LNCaP clone FGC (cell line): ENCODE measurements at regions not wholly inside any gene's neighbourhood (a gene's known extent, or its start where the extent isn't known, plus 50 kb on each side); places are given as distances from the start of the nearest gene placed in this dataset.

Experiments used
- DNase-seq: peaks from one replicate; pipeline ENCODE4 v3.0.0-alpha.2; 2011; ENCODE audit warnings: low read depth
- H3K4me3 ChIP-seq: 2 replicates; pipeline ENCODE4 v1.5.1; 2011; ENCODE audit warnings: mild to moderate bottlenecking, low read depth, low read length, control low read depth
- TF ChIP-seq, protein P1 (sequence below): IDR thresholded peaks from 2 replicates; pipeline ENCODE4 v1.5.1; 2012; ENCODE audit warnings: mild to moderate bottlenecking; ENCODE audit not compliant: control insufficient read depth, insufficient read depth; ENCODE audit errors: extremely low read depth

DNA sequence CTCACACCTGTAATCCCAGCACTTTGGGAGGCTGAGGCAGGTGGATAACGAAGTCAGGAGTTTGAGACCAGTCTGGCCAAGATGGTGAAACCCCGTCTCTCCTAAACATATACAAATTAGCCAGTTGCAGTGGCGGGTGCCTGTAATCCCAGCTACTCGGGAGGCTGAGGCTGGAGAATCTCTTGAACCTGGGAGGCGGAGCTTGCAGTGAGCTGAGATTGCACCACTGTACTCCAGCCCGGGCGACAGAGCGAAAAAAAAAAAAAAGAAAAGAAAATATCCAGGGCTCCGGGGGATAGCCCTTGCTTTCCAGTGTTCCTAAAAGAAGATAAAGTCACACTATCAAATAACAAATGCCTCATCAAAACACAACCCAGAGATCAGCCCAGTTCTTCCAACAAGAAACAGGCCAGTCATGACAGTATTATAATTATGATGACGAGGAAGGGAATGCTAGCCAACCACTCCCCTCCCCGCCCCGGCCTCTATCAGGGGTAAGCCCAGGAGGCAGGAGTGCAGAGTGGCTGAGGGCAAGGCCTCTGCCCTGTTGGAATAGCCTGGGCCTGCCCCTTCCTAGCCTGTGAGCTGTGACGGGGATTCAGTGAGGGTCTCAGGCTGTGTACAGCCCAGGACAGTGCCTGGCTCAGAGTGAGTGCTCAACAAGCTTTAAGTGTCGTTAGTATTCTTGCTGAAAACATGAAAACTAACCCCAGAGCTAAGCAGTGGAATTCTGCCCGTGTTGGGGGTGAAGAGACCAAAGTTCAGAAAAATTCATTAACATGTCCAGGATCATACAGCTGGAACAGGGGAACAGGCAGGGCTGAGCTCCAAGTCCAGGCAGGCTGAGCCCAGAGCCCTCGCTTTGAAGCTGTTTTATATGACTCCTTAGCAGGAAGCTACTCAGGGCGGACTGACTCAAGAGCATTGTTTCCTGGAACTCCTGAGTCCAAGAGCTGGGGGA, 54.3 kb downstream of the FAM241B start:
- no peak overlapping the region for H3K4me3 ChIP-seq
- DNase-seq: no peak
- TF ChIP-seq, protein P1, sequence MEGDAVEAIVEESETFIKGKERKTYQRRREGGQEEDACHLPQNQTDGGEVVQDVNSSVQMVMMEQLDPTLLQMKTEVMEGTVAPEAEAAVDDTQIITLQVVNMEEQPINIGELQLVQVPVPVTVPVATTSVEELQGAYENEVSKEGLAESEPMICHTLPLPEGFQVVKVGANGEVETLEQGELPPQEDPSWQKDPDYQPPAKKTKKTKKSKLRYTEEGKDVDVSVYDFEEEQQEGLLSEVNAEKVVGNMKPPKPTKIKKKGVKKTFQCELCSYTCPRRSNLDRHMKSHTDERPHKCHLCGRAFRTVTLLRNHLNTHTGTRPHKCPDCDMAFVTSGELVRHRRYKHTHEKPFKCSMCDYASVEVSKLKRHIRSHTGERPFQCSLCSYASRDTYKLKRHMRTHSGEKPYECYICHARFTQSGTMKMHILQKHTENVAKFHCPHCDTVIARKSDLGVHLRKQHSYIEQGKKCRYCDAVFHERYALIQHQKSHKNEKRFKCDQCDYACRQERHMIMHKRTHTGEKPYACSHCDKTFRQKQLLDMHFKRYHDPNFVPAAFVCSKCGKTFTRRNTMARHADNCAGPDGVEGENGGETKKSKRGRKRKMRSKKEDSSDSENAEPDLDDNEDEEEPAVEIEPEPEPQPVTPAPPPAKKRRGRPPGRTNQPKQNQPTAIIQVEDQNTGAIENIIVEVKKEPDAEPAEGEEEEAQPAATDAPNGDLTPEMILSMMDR: no peak

DNA sequence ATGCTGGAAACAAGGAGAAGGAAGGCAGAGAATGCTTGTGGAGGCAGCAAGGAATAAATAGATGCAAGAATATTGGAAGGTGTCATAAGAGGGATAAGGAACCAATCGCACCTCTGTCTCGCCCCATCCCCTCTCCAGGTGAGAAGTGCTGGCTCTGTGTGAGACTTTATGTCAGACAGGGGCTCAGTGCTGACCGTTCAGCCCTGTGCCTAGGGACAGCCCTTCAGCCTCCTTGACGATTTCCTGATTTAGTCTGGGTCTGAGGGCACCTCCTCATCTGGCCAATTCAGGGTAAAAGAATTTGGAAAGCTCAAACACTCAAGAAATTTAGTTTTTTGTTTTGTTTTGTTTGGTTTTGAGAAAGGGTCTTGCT, 54.9 kb downstream of the FAM241B start:
- no peak for DNase-seq
- no peak overlapping the region for H3K4me3 ChIP-seq
- TF ChIP-seq, protein P1: no peak

DNA sequence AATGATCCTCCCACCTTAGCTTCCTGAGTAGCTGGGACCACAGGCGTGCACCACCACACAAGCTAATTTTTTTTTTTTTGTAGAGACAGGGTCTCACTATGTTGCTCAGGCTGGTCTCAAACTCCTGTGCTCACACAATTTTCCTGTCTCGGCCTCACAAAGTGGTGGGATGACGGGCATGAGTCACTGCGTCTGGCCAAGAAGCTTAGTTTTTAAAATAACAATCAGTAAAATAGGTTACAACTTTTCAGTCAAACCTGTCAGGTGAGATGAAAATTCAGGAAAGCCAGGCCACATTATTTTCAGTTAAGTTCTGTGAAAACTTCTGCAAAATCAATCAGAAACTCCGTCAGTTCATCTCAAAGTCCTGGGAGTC, 55.4 kb downstream of the FAM241B start:
- no peak for DNase-seq
- no peak overlapping the region for H3K4me3 ChIP-seq
- TF ChIP-seq, protein P1: no peak

DNA sequence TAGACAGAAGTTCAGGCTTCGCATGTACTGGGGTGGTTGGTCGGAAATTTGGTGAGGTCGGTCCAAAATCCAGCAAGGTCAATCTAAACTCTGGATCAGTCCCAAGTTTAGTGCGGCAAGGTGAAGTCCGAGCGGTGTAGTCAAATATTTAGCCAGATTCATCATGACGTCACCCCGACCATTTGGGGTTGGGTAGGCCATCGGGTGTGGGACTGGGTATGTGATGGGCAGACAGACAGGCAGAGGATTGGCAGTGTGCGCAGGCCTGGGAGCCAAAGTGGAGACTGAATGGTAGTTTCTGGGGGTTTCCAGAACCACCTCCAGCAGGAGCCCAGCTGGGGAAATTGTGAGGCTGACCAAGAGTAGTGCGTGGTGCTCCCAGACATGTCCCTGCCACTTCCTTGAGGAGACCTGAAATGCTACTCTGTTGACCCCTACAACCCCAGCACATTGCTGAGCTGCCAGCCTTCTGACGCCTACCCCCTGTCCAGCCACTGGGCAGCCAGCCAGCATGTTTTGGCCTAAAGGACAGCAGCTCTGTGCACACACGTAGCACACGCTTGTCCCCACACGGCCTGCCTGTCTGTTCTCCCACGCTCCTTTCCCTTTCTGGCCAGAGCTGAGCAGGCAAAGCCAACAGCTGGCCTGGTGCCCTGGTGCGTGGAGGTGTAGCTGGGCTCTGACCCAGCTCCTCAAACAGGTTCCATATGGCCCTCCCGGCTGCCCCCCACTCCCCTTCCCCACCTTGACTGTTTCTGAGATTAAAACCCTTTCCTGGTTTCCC, 55.9 kb downstream of the FAM241B start:
- peak; percentile 62 for DNase-seq
- no peak overlapping the region for H3K4me3 ChIP-seq
- TF ChIP-seq, protein P1: no peak

DNA sequence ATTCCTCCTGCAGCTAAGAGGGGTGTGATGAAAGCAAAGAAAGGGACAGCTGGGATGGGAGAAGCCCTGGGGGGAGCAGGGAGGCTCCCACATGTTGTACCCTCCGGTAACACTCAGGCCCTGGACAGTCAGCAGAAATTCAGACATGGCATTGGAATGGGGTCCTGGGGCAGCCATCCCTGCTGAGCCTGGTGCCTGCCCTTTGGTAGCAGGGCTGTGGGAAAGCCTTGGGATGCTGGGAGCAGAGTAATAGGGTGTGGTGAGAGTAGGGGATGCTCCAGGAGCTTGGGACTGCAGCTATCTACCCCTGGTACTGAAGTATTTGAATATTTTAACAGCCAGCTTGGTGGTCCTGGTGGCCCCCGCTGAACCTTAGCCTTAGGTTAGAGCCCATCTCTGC, 56.8 kb downstream of the FAM241B start:
- no peak overlapping the region for H3K4me3 ChIP-seq
- TF ChIP-seq, protein P1: no peak
- no peak for DNase-seq

DNA sequence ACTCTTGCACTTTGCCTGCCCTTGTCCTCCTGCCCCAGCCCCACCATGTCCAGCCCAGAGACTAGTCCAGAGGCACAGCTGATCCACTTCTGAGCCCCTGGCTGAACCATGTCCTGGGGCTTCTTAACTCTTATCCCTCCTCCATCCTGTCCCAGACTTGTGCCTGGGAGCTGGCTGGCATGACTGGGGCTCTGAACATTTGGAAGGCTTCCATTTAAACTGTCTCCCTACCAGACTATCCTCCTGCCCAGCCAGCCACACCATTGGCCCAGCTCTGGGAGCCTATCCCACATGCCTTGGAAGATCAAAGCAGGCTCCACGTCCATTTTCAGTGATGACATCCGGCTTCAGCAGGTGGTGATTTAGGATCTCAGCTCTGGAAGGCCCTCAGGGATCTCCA, 57.4 kb downstream of the FAM241B start:
- TF ChIP-seq, protein P1: no peak
- no peak overlapping the region for H3K4me3 ChIP-seq
- DNase-seq: no peak
